Hepatocyte (in vitro differentiated cells): ENCODE measurements at regions not wholly inside any gene's neighbourhood (a gene's known extent, or its start where the extent isn't known, plus 50 kb on each side); places are given as distances from the start of the nearest gene placed in this dataset.

ENCODE experiments used
- CTCF ChIP-seq: fragments of 200-600 bp; sonication (generic); IDR thresholded peaks from 2 replicates; pipeline ENCODE4 v1.5.1; 2016; ENCODE audit warnings: antibody characterized with exemption, mild to moderate bottlenecking; ENCODE audit not compliant: poor library complexity
- EZH2phosphoT487 ChIP-seq: fragments of 200-600 bp; sonication (generic); IDR thresholded peaks from one replicate; pipeline ENCODE4 v1.6.1; 2018; ENCODE audit warnings: antibody characterized with exemption, mild to moderate bottlenecking, low read depth, moderate library complexity; ENCODE audit not compliant: unreplicated experiment, severe bottlenecking

- TF ChIP-seq CTCF (no peak), EZH2phosphoT487 (no peak)
These were observed 93.1 kb upstream of the STEAP4 start for GRCh38 chr7:88399696-88400240.
